Stimulated activated CD4-positive, alpha-beta T cell treated with anti-CD3 and anti-CD28 coated beads, Interleukin-1b, Interleukin-23, amount 100 ng/mL, for 4 hours (primary cell): ENCODE measurements at regions not wholly inside any gene's neighbourhood (a gene's known extent, or its start where the extent isn't known, plus 50 kb on each side); places are given as distances from the start of the nearest gene placed in this dataset.
"Not testable (repeated sequence)": the region's sequence is repeated elsewhere in the genome, so short reads cannot be mapped to it uniquely, and the experiment has no call there.

Experiments
- DNase-seq, 2 donors: peaks; one replicate each; pipeline ENCODE4 v3.0.0-alpha.2; 2020; ENCODE audit warnings: low read depth in 2 of 2

DNA sequence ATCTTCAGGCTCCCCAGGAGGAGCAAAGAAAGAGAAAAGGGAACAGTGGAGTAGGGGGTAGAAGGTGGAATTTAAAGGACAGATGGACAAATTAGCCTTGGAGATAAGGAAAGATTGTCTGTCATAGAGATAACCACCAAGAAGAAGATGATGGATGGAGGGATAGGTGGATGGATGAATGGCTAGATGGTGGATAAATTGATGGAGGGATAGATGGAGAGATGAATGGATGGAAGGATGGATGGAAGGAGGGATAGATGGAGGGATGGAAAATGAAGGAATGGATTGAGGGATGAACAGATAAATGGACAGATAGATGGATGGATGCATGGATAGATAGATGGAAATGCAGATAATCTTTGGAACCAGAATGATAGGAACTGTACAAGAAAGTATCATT is 102.8 kb downstream of the TNFAIP3 start:
- DNase-seq = no peak

DNA sequence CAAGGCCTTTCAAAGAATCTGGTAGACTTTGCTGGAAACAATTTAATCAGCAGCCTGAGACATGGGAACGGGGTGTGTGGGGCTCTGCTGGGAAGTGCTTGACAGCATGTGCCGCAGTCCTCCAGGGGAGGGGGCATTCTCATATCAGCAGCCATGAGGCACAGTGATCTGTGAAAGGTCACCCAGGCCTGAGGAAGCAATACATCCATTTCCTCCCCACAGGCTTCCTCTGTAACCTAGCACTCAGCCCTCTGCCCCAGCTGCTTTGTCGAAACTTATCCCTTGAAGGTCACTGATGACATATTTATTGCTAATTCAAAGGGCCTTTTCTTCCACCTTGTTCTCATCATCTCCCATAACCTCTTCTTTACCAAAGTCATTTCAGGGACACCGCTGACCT is 103.3 kb downstream of the TNFAIP3 start:
- no peak for DNase-seq

DNA sequence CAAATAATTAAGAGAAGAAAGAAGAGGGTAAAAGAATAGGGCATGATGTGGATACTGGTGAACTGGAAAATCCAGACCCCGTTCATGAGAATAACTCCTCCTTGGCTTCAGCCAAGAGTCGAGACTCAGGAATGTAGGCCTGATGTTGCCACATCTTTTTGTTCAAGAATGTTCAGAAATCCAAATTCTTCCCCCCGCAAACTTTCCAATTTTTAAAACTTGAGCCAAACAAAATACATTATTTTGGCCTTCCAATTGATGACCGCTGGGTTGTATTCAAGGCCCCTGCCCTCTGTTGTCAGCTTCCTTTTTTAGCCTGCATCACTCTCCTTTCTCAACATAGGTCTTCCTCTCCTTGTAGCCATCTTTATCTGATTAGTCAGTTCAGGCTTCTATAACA is 106.1 kb downstream of the TNFAIP3 start:
- DNase-seq = no peak

DNA sequence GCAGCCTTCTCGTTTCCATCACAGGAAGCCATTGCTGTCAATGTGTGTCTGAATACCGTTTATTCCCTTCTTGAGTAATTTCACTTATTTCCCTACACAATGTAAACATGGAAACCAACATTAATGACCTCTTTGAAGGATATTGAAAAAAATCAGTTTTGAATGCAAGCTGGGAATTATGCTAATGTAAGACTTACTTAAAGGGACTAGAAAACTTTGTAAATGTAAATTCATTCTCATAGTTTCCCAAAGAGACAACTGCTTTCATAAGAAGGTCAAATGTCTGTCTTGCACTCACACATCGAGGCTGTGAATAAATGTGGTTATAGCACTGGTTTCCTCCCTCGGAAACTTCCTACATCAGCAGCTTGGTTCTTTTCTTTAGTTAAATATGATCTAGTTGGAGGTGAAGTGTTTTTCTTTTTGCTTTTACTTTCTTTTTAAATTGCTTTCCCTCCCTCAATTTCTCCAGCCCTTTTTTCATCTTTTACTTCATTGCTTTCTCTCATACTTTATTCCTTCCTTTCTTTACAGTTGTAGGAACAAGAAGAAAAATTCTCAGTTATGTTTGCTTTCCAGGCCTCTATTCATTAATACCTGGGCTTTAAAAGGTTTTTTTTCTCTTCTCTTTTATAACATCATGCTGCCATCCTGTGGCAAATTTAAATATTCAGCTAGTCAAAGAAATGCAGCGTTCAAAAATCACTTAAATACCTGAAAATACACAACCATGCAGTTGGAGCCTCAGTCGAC is 108.3 kb downstream of the TNFAIP3 start:
- no peak for DNase-seq

DNA sequence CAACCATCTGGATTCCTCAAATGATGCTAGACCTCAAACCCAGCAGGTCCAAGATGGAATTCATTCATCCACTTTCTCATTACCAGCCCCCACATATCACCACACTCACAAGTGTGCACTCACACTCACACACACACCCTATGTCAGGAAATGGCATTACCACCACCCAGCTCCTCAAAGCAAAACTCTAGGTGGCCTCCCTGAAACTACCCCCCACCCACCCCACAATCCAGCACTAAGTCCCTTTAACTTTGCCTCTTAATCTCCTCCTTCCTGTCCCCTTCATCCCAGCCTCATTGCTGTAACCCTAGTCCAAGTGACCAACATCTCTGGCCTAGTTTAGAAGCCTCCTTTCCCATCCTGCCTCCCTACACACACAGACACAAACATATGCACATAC is 109.4 kb downstream of the TNFAIP3 start:
- no peak for DNase-seq

DNA sequence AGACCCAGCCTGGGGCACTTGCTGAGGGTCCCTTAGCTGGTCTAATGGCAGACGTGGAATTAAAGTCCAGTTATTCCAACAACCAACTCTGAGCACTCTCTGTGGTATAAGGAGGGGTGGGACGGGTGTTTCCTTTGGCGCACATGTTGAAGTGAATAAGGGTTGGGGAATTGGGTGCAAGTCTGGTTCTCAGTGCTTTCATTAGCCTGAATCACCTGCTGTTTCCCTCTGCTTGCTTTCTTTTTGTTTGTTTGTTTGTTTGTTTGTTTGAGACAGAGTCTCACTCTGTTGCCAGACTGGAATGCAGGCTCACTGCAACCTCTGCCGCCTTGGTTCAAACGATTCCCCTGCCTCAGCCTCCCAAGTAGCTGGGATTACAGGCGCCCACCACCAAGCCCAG is 110.1 kb downstream of the TNFAIP3 start:
- no peak for DNase-seq

DNA sequence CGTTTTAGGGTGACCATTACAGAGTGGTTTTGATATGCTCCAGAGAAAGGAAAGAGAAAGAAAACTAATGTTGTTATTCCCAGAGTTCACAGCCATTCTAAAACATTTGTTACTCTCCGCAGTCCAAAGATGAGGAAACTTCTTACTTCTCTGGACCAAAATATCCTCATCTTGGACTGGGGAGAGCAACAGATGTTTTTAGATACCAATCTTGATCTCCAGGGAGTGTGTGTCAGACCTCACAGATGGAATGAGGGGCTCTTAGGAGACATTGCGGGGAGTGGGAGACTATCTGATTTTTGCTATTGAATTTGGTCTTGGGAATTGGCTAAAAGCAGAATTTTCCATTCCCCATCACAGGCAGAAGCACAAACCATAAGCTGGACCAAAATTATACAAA is 110.8 kb downstream of the TNFAIP3 start:
- no peak for DNase-seq

DNA sequence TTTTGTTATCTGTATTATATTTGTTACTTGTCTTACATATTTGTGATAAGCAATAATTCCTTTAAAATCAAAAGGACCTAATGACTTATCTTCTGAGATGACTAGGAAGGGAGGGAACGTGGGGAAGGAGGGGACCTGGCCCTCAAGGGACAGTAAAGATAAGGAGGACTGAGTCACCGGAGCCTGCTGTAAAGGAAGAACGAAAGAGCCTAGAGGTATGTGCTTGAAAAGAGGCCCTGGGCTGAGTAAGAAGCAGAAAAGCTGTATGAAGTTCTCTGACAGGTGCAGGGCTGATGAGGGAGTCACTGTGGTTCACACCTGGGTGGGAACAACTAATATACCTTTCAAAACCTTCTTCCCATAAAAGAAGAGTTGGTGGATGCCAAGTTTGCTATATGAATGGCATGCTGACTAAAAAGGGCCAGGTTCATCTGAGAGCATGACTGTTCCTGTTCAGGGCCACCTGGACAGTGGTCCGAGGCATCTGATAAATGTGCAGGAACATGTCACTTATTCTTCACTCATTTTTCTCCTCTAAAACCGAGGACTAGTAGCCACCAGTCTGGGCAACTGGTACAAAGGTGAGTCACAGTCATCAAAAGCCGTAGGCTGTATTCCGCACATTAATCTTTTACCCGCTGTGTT is 111.3 kb downstream of the TNFAIP3 start:
- DNase-seq = no peak

GRCh38 chr6:137979263-137979662 is 112.2 kb downstream of the TNFAIP3 start:
- not testable (repeated sequence) for DNase-seq

- DNase-seq = no peak
Observed at GRCh38 chr6:137980777-137981176, 113.7 kb downstream of the TNFAIP3 start.

GRCh38 chr6:137981758-137982157 is 114.7 kb downstream of the TNFAIP3 start:
- DNase-seq = no peak

DNA sequence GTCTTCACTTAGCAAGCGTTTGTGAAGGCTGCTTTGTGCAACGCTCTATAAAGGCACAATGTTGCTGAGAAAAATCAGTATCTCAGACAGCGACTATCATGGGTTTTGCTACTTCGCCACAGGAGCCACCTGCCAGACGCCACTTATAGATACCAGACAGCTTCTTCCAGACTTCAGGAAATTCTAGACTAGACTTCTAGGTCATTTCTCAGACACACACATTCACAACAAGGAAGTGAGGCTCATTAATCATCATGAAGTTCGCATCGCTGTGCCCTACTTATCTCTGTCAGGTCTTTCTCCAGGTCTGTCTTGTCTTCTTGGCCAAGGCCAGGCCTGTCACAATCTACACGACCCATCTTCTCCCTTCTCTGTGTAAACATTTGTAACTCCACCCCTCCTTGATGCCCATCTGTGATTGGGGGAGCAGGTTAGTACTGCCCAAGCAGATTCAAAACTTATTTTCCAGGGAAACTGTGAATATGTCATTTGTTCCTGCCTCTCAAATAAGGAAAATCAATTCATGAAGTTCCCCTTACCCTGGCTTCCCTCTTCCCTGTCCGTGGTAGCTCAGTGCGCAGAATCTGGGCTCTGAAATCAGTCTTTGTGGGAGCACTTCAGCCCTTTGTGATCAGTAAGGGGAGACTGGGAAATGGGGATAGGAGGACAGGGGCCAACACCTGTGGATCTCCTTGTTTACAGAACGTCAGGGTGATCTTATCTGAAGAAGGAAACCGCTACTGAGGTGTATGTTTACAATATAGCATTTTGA is 115.5 kb downstream of the TNFAIP3 start:
- DNase-seq = no peak

DNA sequence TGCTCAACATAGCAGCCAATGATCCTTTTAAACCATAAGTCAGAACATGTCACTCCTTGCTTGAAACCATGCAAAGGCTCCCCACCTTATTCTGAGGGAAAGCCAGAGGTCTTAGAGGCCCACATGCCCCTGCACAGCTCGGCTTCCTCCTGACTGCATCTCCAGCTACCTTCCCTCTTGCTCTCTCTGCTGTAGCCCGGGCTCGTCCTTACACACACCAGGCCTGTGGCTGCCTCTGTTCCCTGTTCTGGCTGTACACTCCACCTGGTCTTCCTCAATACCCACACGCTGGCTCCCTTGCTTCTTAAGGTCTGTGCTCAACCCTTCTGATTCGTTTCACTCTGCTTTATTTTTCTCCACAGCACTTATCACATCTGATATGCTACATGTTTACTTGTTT is 116.2 kb downstream of the TNFAIP3 start:
- DNase-seq = no peak

- no peak for DNase-seq
Observed at GRCh38 chr6:137989664-137990063, 117.6 kb downstream of the PERP start.

DNA sequence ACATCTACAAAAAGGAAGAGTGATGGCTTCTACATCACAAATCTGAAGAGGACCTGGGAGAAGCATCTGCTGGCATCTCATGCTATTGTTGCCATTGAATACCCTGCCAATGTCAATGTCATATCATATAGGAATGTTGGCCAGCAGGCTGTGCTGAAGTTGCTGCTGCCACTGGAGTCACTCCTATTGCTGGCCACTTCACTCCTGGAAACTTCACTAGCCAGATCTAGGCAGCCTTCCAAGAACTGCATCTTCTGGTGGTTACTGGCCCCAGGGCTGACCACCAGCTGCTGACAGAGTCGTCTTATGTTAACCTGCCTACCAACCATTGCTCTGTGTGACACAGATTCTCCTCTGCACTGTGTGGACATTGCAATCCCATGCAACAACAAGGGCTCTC is 111.8 kb downstream of the PERP start:
- no peak for DNase-seq

DNA sequence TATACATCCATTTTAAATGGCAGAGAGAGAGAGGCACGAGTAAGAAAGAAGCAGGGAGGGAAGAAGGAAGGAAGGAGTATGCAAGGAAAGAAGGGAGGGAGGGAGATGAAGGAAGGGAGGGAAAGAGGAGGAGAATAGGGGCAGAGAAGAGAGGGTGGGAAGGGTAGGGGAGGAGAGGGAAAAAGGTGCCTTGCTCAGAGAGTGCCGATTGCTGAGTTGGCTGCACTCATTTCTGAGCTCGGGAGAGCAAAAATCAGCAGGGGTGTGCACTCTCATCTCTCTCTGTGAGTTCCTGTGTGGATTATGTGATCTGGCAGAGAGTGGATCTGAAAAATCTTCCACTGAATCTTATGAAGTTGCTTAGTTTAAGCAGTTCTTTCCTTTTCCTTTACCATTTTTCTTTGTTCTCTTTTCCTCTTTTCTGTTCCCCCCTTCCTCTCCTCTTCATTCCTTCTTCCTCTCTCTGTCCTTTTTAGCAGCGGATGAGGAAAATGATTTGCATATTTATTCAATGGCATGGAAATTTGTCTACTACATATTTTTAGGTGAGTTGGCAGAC is 108.7 kb downstream of the PERP start:
- no peak for DNase-seq

- DNase-seq = no peak
Observed at GRCh38 chr6:137999815-138000214, 107.4 kb downstream of the PERP start.

DNA sequence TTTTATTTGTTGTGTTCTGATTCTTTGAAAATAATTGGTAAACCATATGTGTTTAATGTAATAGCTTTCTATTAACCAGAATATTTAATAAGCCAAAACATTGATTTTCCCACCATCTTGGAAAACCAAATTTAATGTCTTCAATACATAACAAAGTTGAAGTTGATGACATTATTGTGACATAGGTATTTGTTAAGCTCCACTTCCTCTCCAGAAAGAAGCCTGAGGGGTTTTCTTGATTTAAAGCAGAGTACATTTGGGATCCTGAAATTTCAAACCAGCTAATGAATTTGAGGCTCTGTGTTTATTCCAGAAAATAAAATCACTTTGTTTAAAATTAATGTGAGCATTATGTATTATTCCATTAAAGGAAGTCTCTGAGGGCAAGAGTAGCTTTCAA is 106.3 kb downstream of the PERP start:
- no peak for DNase-seq

- peak; percentile 47 to 56 for DNase-seq
Observed at GRCh38 chr6:138001750-138002349, 105.4 kb downstream of the PERP start.

- no peak for DNase-seq
Observed at GRCh38 chr6:138004430-138005287, 102.6 kb downstream of the PERP start.

DNA sequence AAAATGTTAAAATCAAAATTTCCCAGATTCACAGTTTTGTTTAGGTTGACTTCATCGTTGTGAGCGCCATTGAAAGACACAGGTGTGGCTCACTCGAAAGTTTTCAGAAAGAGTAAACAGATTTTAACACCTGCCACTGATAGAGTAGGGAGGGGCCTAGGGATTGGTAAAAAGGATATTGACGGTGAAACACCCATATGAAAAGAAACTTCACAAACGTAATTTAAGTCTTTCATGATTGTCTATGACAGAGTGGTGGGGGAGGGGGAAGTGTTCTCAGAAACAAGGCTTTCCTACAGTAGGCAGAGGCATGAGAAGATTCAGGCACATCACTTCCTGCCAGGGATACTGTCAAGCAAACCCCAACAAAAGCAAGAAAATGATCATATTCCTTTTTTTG is 101.4 kb downstream of the PERP start:
- no peak for DNase-seq
